ENCODE measurements at regions not wholly inside any gene's neighbourhood (a gene's known extent, or its start where the extent isn't known, plus 50 kb on each side); places are given as distances from the start of the nearest gene placed in this dataset.

GRCh38 chr7:113784316-113784715 is 134.5 kb downstream of the PPP1R3A start:
- CTCF ChIA-PET: no interaction called here
- peaks cover 0 to 2% (median 0%) of the 10 kb centered on the region in 11 donors for H3K9me3 Mint-ChIP-seq
- peak; percentile 38 for ATAC-seq

GRCh38 chr7:113783403-113783802 is 135.4 kb downstream of the PPP1R3A start:
- Histone ChIP-seq H3K4me1 (ENCODE audit: control insufficient read depth in 2 of 2, insufficient read depth in 2 of 2, low read length in 2 of 2) (no peaks in the 10 kb centered on the region), H3K27ac (ENCODE audit: low read depth, low read length) (no peak overlapping the region), H3K27me3 (ENCODE audit: control insufficient read depth in 2 of 2, insufficient read depth in 2 of 2, low read length in 2 of 2) (no peaks in the 10 kb centered on the region), H3K36me3 (ENCODE audit: control insufficient read depth in 2 of 3, insufficient read depth in 3 of 3, low read length in 3 of 3) (no peaks in the 10 kb centered on the region), H3K9me3 (ENCODE audit: control insufficient read depth in 2 of 3, low read length in 3 of 3) (no peaks in the 10 kb centered on the region), H3K4me3 (ENCODE audit: low read length) (no peak overlapping the region)
- ChIA-PET POLR2A (no interaction called here), CTCF (no interaction called here)
- intact Hi-C loops (cut with micrococcal nuclease): no loop called here
- no peak for ATAC-seq
- no peaks in the 10 kb centered on the region for H3K4me1 Mint-ChIP-seq
- H3K4me3 Mint-ChIP-seq: no peak overlapping the region
- H3K27me3 Mint-ChIP-seq: no peaks in the 10 kb centered on the region
- no peak for DNase-seq
- no peak overlapping the region for H3K27ac Mint-ChIP-seq
- H3K36me3 Mint-ChIP-seq: no peaks in the 10 kb centered on the region
- no peaks in the 10 kb centered on the region for H3K9me3 Mint-ChIP-seq

More at GRCh38 chr7:113784316-113784715, 134.5 kb downstream of the PPP1R3A start:
- Mint-ChIP-seq H3K4me3 (no peak overlapping the region), H3K27me3 (no peaks in the 10 kb centered on the region), H3K27ac (no peak overlapping the region), H3K4me1 (no peaks in the 10 kb centered on the region), H3K36me3 (no peaks in the 10 kb centered on the region)
- H3K4me3 ChIP-seq (ENCODE audit: low read length): no peak overlapping the region
- no peaks in the 10 kb centered on the region for H3K27me3 ChIP-seq (ENCODE audit: control insufficient read depth in 2 of 2, insufficient read depth in 2 of 2, low read length in 2 of 2)
- no peaks in the 10 kb centered on the region for H3K36me3 ChIP-seq (ENCODE audit: control insufficient read depth in 2 of 3, insufficient read depth in 3 of 3, low read length in 3 of 3)
- H3K27ac ChIP-seq (ENCODE audit: low read depth, low read length): no peak overlapping the region
- no peak for DNase-seq
- POLR2A ChIA-PET: no interaction called here
- intact Hi-C loops (cut with micrococcal nuclease): no loop called here
- H3K9me3 ChIP-seq (ENCODE audit: control insufficient read depth in 2 of 3, low read length in 3 of 3): no peaks in the 10 kb centered on the region
- no peaks in the 10 kb centered on the region for H3K4me1 ChIP-seq (ENCODE audit: control insufficient read depth in 2 of 2, insufficient read depth in 2 of 2, low read length in 2 of 2)

GRCh38 chr7:113775804-113776203 is 143.0 kb downstream of the PPP1R3A start:
- no peaks in the 10 kb centered on the region for H3K27me3 ChIP-seq (ENCODE audit: control insufficient read depth in 2 of 2, insufficient read depth in 2 of 2, low read length in 2 of 2)
- intact Hi-C loops (cut with micrococcal nuclease): no loop called here
- Mint-ChIP-seq H3K27ac (no peak overlapping the region), H3K9me3 (peaks cover 0 to 5% (median 0%) of the 10 kb centered on the region in 11 donors), H3K36me3 (no peaks in the 10 kb centered on the region), H3K4me1 (no peaks in the 10 kb centered on the region), H3K4me3 (no peak overlapping the region), H3K27me3 (no peaks in the 10 kb centered on the region)
- ATAC-seq (no peak), DNase-seq (no peak)
- CTCF ChIA-PET: no interaction called here
- POLR2A ChIA-PET: no interaction called here
- H3K9me3 ChIP-seq (ENCODE audit: control insufficient read depth in 2 of 3, low read length in 3 of 3): no peaks in the 10 kb centered on the region
- H3K36me3 ChIP-seq (ENCODE audit: control insufficient read depth in 2 of 3, insufficient read depth in 3 of 3, low read length in 3 of 3): no peaks in the 10 kb centered on the region
- no peak overlapping the region for H3K27ac ChIP-seq (ENCODE audit: low read depth, low read length)
- H3K4me3 ChIP-seq (ENCODE audit: low read length): no peak overlapping the region
- H3K4me1 ChIP-seq (ENCODE audit: control insufficient read depth in 2 of 2, insufficient read depth in 2 of 2, low read length in 2 of 2): no peaks in the 10 kb centered on the region

- Mint-ChIP-seq H3K27ac (no peak overlapping the region), H3K9me3 (peaks cover 0 to 5% (median 0%) of the 10 kb centered on the region in 11 donors), H3K27me3 (no peaks in the 10 kb centered on the region), H3K36me3 (no peaks in the 10 kb centered on the region), H3K4me1 (no peaks in the 10 kb centered on the region), H3K4me3 (no peak overlapping the region)
- DNase-seq: no peak
- no peak for ATAC-seq
- POLR2A ChIA-PET: no interaction called here
- Histone ChIP-seq H3K4me3 (ENCODE audit: low read length) (no peak overlapping the region), H3K27me3 (ENCODE audit: control insufficient read depth in 2 of 2, insufficient read depth in 2 of 2, low read length in 2 of 2) (no peaks in the 10 kb centered on the region), H3K4me1 (ENCODE audit: control insufficient read depth in 2 of 2, insufficient read depth in 2 of 2, low read length in 2 of 2) (no peaks in the 10 kb centered on the region), H3K9me3 (ENCODE audit: control insufficient read depth in 2 of 3, low read length in 3 of 3) (no peaks in the 10 kb centered on the region), H3K27ac (ENCODE audit: low read depth, low read length) (no peak overlapping the region), H3K36me3 (ENCODE audit: control insufficient read depth in 2 of 3, insufficient read depth in 3 of 3, low read length in 3 of 3) (no peaks in the 10 kb centered on the region)
- intact Hi-C loops (cut with micrococcal nuclease): no loop called here
- CTCF ChIA-PET: no interaction called here
These were observed 143.4 kb downstream of the PPP1R3A start for GRCh38 chr7:113775401-113775800.

GRCh38 chr7:113774182-113774807 is 144.5 kb downstream of the PPP1R3A start:
- ChIA-PET CTCF (no interaction called here), POLR2A (no interaction called here)
- no peaks in the 10 kb centered on the region for H3K27me3 Mint-ChIP-seq
- H3K9me3 Mint-ChIP-seq: peaks cover 0 to 5% (median 0%) of the 10 kb centered on the region in 11 donors
- ATAC-seq: peak; percentile 54
- no peaks in the 10 kb centered on the region for H3K27me3 ChIP-seq (ENCODE audit: control insufficient read depth in 2 of 2, insufficient read depth in 2 of 2, low read length in 2 of 2)
- H3K9me3 ChIP-seq (ENCODE audit: control insufficient read depth in 2 of 3, low read length in 3 of 3): no peaks in the 10 kb centered on the region
- no peak overlapping the region for H3K27ac ChIP-seq (ENCODE audit: low read depth, low read length)
- no peak overlapping the region for H3K27ac Mint-ChIP-seq
- H3K4me1 Mint-ChIP-seq: no peaks in the 10 kb centered on the region
- no peaks in the 10 kb centered on the region for H3K4me1 ChIP-seq (ENCODE audit: control insufficient read depth in 2 of 2, insufficient read depth in 2 of 2, low read length in 2 of 2)
- no peak for DNase-seq
- no peak overlapping the region for H3K4me3 Mint-ChIP-seq
- H3K36me3 ChIP-seq (ENCODE audit: control insufficient read depth in 2 of 3, insufficient read depth in 3 of 3, low read length in 3 of 3): no peaks in the 10 kb centered on the region
- H3K36me3 Mint-ChIP-seq: no peaks in the 10 kb centered on the region
- H3K4me3 ChIP-seq (ENCODE audit: low read length): no peak overlapping the region
- intact Hi-C loops (cut with micrococcal nuclease): no loop called here

- Histone ChIP-seq H3K36me3 (ENCODE audit: control insufficient read depth in 2 of 3, insufficient read depth in 3 of 3, low read length in 3 of 3) (no peaks in the 10 kb centered on the region), H3K9me3 (ENCODE audit: control insufficient read depth in 2 of 3, low read length in 3 of 3) (no peaks in the 10 kb centered on the region), H3K4me1 (ENCODE audit: control insufficient read depth in 2 of 2, insufficient read depth in 2 of 2, low read length in 2 of 2) (no peaks in the 10 kb centered on the region), H3K27me3 (ENCODE audit: control insufficient read depth in 2 of 2, insufficient read depth in 2 of 2, low read length in 2 of 2) (no peaks in the 10 kb centered on the region), H3K27ac (ENCODE audit: low read depth, low read length) (no peak overlapping the region), H3K4me3 (ENCODE audit: low read length) (no peak overlapping the region)
- Mint-ChIP-seq H3K27ac (no peak overlapping the region), H3K27me3 (no peaks in the 10 kb centered on the region), H3K9me3 (peaks cover 0 to 5% (median 0%) of the 10 kb centered on the region in 11 donors), H3K4me3 (no peak overlapping the region), H3K36me3 (no peaks in the 10 kb centered on the region), H3K4me1 (no peaks in the 10 kb centered on the region)
- ATAC-seq (no peak), DNase-seq (no peak)
- intact Hi-C loops (cut with micrococcal nuclease): no loop called here
- POLR2A ChIA-PET: no interaction called here
- CTCF ChIA-PET: no interaction called here
These were observed 148.6 kb downstream of the PPP1R3A start for GRCh38 chr7:113770146-113770738.

- no peak for ATAC-seq
- Histone ChIP-seq H3K27ac (ENCODE audit: low read depth, low read length) (no peak overlapping the region), H3K27me3 (ENCODE audit: control insufficient read depth in 2 of 2, insufficient read depth in 2 of 2, low read length in 2 of 2) (no peaks in the 10 kb centered on the region), H3K9me3 (ENCODE audit: control insufficient read depth in 2 of 3, low read length in 3 of 3) (no peaks in the 10 kb centered on the region), H3K4me1 (ENCODE audit: control insufficient read depth in 2 of 2, insufficient read depth in 2 of 2, low read length in 2 of 2) (no peaks in the 10 kb centered on the region), H3K36me3 (ENCODE audit: control insufficient read depth in 2 of 3, insufficient read depth in 3 of 3, low read length in 3 of 3) (no peaks in the 10 kb centered on the region), H3K4me3 (ENCODE audit: low read length) (no peak overlapping the region)
- intact Hi-C loops (cut with micrococcal nuclease): no loop called here
- Mint-ChIP-seq H3K4me1 (no peaks in the 10 kb centered on the region), H3K27me3 (no peaks in the 10 kb centered on the region), H3K9me3 (peaks cover 0 to 5% (median 0%) of the 10 kb centered on the region in 11 donors), H3K4me3 (no peak overlapping the region), H3K27ac (no peak overlapping the region), H3K36me3 (no peaks in the 10 kb centered on the region)
- ChIA-PET CTCF (no interaction called here), POLR2A (no interaction called here)
- DNase-seq: no peak
These were observed 150.4 kb downstream of the PPP1R3A start for GRCh38 chr7:113768387-113768786.

All from naive thymus-derived CD4-positive, alpha-beta T cell (primary cell).